PC-9 (cell line): ENCODE measurements at regions not wholly inside any gene's neighbourhood (a gene's known extent, or its start where the extent isn't known, plus 50 kb on each side); places are given as distances from the start of the nearest gene placed in this dataset.

ENCODE experiments used
- BruUV-seq: library from RNA; stranded (reverse); fragments of 400-500 nt; replicated peaks from 2 replicates; lab custom pipeline; 2021; lab: Mats Ljungman, UMichigan
- CTCF ChIA-PET: fragments of 300-600 bp; sonication (Branson Sonifier 250); formaldehyde crosslinking; loops from one replicate; lab custom pipeline; 2022; ENCODE audit warnings: antibody characterized with exemption; lab: Charles Lee
- POLR2A ChIA-PET: fragments of 300-600 bp; sonication (Branson Sonifier 250); formaldehyde crosslinking; loops from one replicate; lab custom pipeline; 2022; ENCODE audit warnings: antibody characterized with exemption; ENCODE audit not compliant: unreplicated experiment; lab: Charles Lee
- DNase-seq, 2 experiments: peaks; one replicate each; pipeline versions ENCODE4 v3.0.0 to v3.0.0-alpha.2; 2015 to 2022; ENCODE audit warnings: mixed read lengths in 1 of 2
- H2AFZ ChIP-seq: fragments of 200-600 bp; sonication (generic); 2 replicates; pipeline ENCODE4 v1.8.1; 2017; ENCODE audit warnings: antibody characterized with exemption
- H3F3A ChIP-seq: fragments of 200-600 bp; sonication (generic); 2 replicates; pipeline ENCODE4 v1.8.1; 2017; ENCODE audit warnings: antibody characterized with exemption, mild to moderate bottlenecking, low read depth; ENCODE audit not compliant: insufficient read depth
- H3K27ac ChIP-seq: fragments of 200-600 bp; sonication (generic); 2 replicates; pipeline ENCODE4 v1.6.1; 2016; ENCODE audit warnings: mixed run types
- H3K27me3 ChIP-seq: fragments of 200-600 bp; sonication (generic); 2 replicates; pipeline ENCODE4 v1.6.1; 2016; ENCODE audit warnings: low read depth, mixed run types; ENCODE audit not compliant: insufficient read depth
- H3K36me3 ChIP-seq: fragments of 200-600 bp; sonication (generic); 2 replicates; pipeline ENCODE4 v1.6.1; 2016; ENCODE audit warnings: low read depth, mixed run types
- H3K4me1 ChIP-seq: fragments of 200-600 bp; sonication (generic); replicated peaks from 2 replicates; pipeline ENCODE4 v1.6.1; 2016; ENCODE audit warnings: mixed run types; ENCODE audit not compliant: insufficient read depth
- H3K4me2 ChIP-seq: fragments of 200-600 bp; sonication (generic); 2 replicates; pipeline ENCODE4 v1.6.1; 2017; ENCODE audit warnings: mixed run types
- H3K4me3 ChIP-seq: fragments of 200-600 bp; sonication (generic); 2 replicates; pipeline ENCODE4 v1.6.1; 2016; ENCODE audit warnings: mixed run types
- H3K79me2 ChIP-seq: fragments of 200-600 bp; sonication (generic); 2 replicates; pipeline ENCODE4 v1.6.1; 2017; ENCODE audit warnings: low read depth, mixed run types
- H3K9me2 ChIP-seq: fragments of 200-600 bp; sonication (generic); 2 replicates; pipeline ENCODE4 v1.8.1; 2017; ENCODE audit warnings: mild to moderate bottlenecking; ENCODE audit not compliant: insufficient read depth
- H3K9me3 ChIP-seq: fragments of 200-600 bp; sonication (generic); 2 replicates; pipeline ENCODE4 v1.8.1; 2016; ENCODE audit warnings: low read depth; ENCODE audit not compliant: insufficient read depth
- H4K20me1 ChIP-seq: fragments of 200-600 bp; sonication (generic); 2 replicates; pipeline ENCODE4 v1.8.1; 2017; ENCODE audit not compliant: insufficient read depth
- CTCF ChIP-seq: fragments of 200-600 bp; sonication (generic); conservative IDR thresholded peaks from 2 replicates; pipeline ENCODE4 v1.6.1; 2017; ENCODE audit warnings: mixed run types, antibody characterized with exemption, mild to moderate bottlenecking, moderate library complexity
- EZH2 ChIP-seq: fragments of 200-600 bp; sonication (generic); IDR thresholded peaks from 2 replicates; pipeline ENCODE4 v1.8.0; 2017; ENCODE audit warnings: antibody characterized with exemption, low read depth
- intact Hi-C: fragments of 100-400 bp; cut with micrococcal nuclease; formaldehyde crosslinking; loops from one replicate; pipeline ENCODE4 v1.10.0; 2022; ENCODE audit not compliant: unreplicated experiment

GRCh38 chr9:17942498-17942897 lies 363.6 kb downstream of the SH3GL2 start:
- intact Hi-C loops = no loop called here
- no TSS peak for BruUV-seq
- no peak overlapping the region for H3K4me2 ChIP-seq
- H3K27me3 ChIP-seq = no peaks in the 10 kb centered on the region
- no peak overlapping the region for H3K27ac ChIP-seq
- DNase-seq = no peak
- H3K4me1 ChIP-seq = no peaks in the 10 kb centered on the region
- TF ChIP-seq EZH2 = no peak
- no peak for TF ChIP-seq CTCF
- no peaks in the 10 kb centered on the region for H3K9me2 ChIP-seq
- POLR2A ChIA-PET = no interaction called here
- CTCF ChIA-PET = no interaction called here
- H3K4me3 ChIP-seq = no peak overlapping the region
- H3F3A ChIP-seq = no peaks in the 10 kb centered on the region
- no peaks in the 10 kb centered on the region for H4K20me1 ChIP-seq
- H3K79me2 ChIP-seq = no peaks in the 10 kb centered on the region
- H3K36me3 ChIP-seq = no peaks in the 10 kb centered on the region
- no peak overlapping the region for H2AFZ ChIP-seq
- no peaks in the 10 kb centered on the region for H3K9me3 ChIP-seq

- intact Hi-C loops = no loop called here
- CTCF ChIA-PET = no interaction called here
- H3K4me2 ChIP-seq = no peak overlapping the region
- H3K9me2 ChIP-seq = no peaks in the 10 kb centered on the region
- H3K4me3 ChIP-seq = no peak overlapping the region
- no peak overlapping the region for H3K27ac ChIP-seq
- DNase-seq = no peak
- no TSS peak for BruUV-seq
- H2AFZ ChIP-seq = no peak overlapping the region
- H3K9me3 ChIP-seq = no peaks in the 10 kb centered on the region
- POLR2A ChIA-PET = no interaction called here
- TF ChIP-seq CTCF (no peak), EZH2 (no peak)
- no peaks in the 10 kb centered on the region for H3K4me1 ChIP-seq
- H3K79me2 ChIP-seq = no peaks in the 10 kb centered on the region
- no peaks in the 10 kb centered on the region for H3K27me3 ChIP-seq
- no peaks in the 10 kb centered on the region for H3K36me3 ChIP-seq
- H3F3A ChIP-seq = no peaks in the 10 kb centered on the region
- H4K20me1 ChIP-seq = no peaks in the 10 kb centered on the region
These were observed 376.5 kb downstream of the SH3GL2 start for GRCh38 chr9:17955409-17955808.

GRCh38 chr9:17958363-17958762 lies 379.5 kb downstream of the SH3GL2 start:
- Histone ChIP-seq H3K4me3 (no peak overlapping the region), H2AFZ (no peak overlapping the region), H3K79me2 (no peaks in the 10 kb centered on the region), H4K20me1 (no peaks in the 10 kb centered on the region), H3F3A (no peaks in the 10 kb centered on the region), H3K9me3 (no peaks in the 10 kb centered on the region), H3K9me2 (no peaks in the 10 kb centered on the region), H3K27ac (no peak overlapping the region), H3K27me3 (peaks cover 8% of the 10 kb centered on the region; the same call in 1 of the 2 replicates), H3K4me1 (no peaks in the 10 kb centered on the region), H3K4me2 (no peak overlapping the region), H3K36me3 (no peaks in the 10 kb centered on the region)
- ChIA-PET CTCF (no interaction called here), POLR2A (no interaction called here)
- intact Hi-C loops = no loop called here
- DNase-seq = no peak
- no TSS peak for BruUV-seq
- TF ChIP-seq EZH2 (no peak), CTCF (no peak)
